ENCODE measurements at regions not wholly inside any gene's neighbourhood (a gene's known extent, or its start where the extent isn't known, plus 50 kb on each side); places are given as distances from the start of the nearest gene placed in this dataset.

- no peaks in the 10 kb centered on the region for H3K27me3 ChIP-seq (replicated peaks in 1 of 7)
- TF ChIP-seq POLR2A (IDR thresholded peaks at IDR 0.05) (no peak), POLR2AphosphoS5 (IDR thresholded peaks at IDR 0.05) (no peak), CTCF (IDR thresholded peaks at IDR 0.05 in 8 of 11, conservative IDR thresholded peaks at IDR 0.05 in 3 of 11) (no peak)
- no peak overlapping the region for H3K4me3 ChIP-seq
- no peak overlapping the region for H3K27ac ChIP-seq
- H3K4me1 ChIP-seq = peaks cover 0 to 14% (median 1%) of the 10 kb centered on the region in 6 donors
- DNase-seq = no peak
- intact Hi-C loops (cut with DNase I; ENCODE audit: low total_unique reads) = no loop called here
- no peaks in the 10 kb centered on the region for H3K36me3 ChIP-seq
- no peaks in the 10 kb centered on the region for H3K9me3 ChIP-seq
- 60 to 82% (median 76%) methylated on average over 7 of the region's 7 CpGs for WGBS, 5 donors
Measured at GRCh38 chr5:159453209-159453608, 122.9 kb upstream of the IL12B start.

- H3K4me1 ChIP-seq = peaks cover 0 to 28% (median 9%) of the 10 kb centered on the region in 6 donors
- no peak overlapping the region for H3K27ac ChIP-seq
- H3K36me3 ChIP-seq = no peaks in the 10 kb centered on the region
- WGBS, 5 donors = 64 to 74% (median 68%) methylated on average over 2 of the region's 2 CpGs
- DNase-seq = no peak
- TF ChIP-seq CTCF (IDR thresholded peaks at IDR 0.05 in 8 of 11, conservative IDR thresholded peaks at IDR 0.05 in 3 of 11) (no peak), POLR2AphosphoS5 (IDR thresholded peaks at IDR 0.05) (no peak), POLR2A (IDR thresholded peaks at IDR 0.05) (no peak)
- H3K27me3 ChIP-seq (replicated peaks in 1 of 7) = no peaks in the 10 kb centered on the region
- no peak overlapping the region for H3K4me3 ChIP-seq
- intact Hi-C loops (cut with DNase I; ENCODE audit: low total_unique reads) = no loop called here
- H3K9me3 ChIP-seq = no peaks in the 10 kb centered on the region
Measured at GRCh38 chr5:159456261-159456660, 126.0 kb upstream of the IL12B start.

DNA sequence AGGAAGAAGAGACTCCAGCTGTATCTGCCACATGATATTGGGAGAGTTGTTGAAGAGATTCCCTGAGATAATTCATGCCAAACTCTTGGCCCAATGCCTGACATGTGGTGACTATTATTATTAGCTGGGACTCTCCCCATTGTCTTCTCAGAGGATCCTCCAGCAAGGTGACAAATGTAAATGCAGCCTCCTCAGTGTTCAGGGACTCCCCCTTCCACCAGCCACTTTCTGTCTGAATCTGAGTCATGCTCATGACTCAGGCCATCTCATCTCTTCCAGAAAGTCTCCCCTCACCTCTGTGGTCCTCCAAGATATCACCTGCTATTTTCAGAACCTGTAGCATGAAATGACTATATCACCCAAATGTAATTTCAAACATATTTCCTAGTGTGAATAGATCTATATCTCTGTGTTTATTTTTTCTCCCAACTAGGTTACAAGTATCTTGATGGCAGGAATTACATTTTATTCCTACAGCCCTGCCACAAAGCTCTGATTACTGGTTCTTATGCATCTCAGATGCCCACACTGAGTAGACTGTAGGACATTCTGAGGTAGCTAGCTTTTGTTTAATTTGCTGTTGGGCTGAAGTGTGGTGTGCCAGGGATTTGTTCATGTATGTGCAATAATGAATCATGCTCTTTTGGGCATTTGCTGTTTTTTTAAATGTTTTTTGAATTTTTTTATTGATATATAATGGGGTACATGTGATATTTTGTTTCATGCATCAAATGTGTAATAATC, 126.6 kb upstream of the IL12B start:
- TF ChIP-seq POLR2AphosphoS5 (IDR thresholded peaks at IDR 0.05) (no peak), CTCF (IDR thresholded peaks at IDR 0.05 in 8 of 11, conservative IDR thresholded peaks at IDR 0.05 in 3 of 11) (no peak), POLR2A (IDR thresholded peaks at IDR 0.05) (no peak)
- no peaks in the 10 kb centered on the region for H3K9me3 ChIP-seq
- no peak overlapping the region for H3K4me3 ChIP-seq
- intact Hi-C loops (cut with DNase I; ENCODE audit: low total_unique reads) = no loop called here
- no peaks in the 10 kb centered on the region for H3K36me3 ChIP-seq
- peaks cover 0 to 28% (median 9%) of the 10 kb centered on the region in 6 donors for H3K4me1 ChIP-seq
- no peak for DNase-seq
- no peaks in the 10 kb centered on the region for H3K27me3 ChIP-seq (replicated peaks in 1 of 7)
- no peak overlapping the region for H3K27ac ChIP-seq

DNA sequence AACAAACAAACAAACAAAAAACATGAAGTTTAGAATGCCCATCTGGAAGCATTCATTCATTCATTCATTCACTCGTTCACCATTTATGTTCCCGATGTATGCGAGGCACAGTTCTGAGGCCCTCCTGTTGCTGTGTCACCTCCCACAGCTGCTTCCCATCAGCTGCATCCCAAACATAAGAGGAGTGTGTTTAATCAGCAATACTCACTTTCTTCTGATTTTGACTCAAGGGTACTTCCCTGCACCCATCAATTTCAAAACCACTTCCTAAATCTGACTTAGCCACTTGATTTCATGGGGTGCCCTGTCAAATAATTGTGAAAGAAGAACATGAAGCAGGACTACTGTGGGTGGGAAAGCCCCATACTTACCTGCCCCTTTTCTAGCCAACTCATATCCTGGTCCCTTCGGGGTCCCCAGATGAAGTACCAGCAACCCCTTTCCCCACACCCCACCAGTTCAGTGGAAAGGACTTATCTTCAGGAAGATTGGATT, 128.0 kb upstream of the IL12B start:
- H3K4me3 ChIP-seq = no peak overlapping the region
- TF ChIP-seq POLR2A (IDR thresholded peaks at IDR 0.05) = no peak
- intact Hi-C loops (cut with DNase I; ENCODE audit: low total_unique reads) = no loop called here
- no peaks in the 10 kb centered on the region for H3K9me3 ChIP-seq
- no peaks in the 10 kb centered on the region for H3K27me3 ChIP-seq (replicated peaks in 1 of 7)
- no peak overlapping the region for H3K27ac ChIP-seq
- peaks cover 0 to 28% (median 9%) of the 10 kb centered on the region in 6 donors for H3K4me1 ChIP-seq
- no peaks in the 10 kb centered on the region for H3K36me3 ChIP-seq
- 53 to 69% (median 61%) methylated on average over 4 of the region's 4 CpGs for WGBS, 5 donors
- no peak for DNase-seq
